ENCODE measurements at regions not wholly inside any gene's neighbourhood (a gene's known extent, or its start where the extent isn't known, plus 50 kb on each side); places are given as distances from the start of the nearest gene placed in this dataset.
A peak's percentile ranks its signal among the peaks of the same experiment; 100 is the strongest.

- no peak for DNase-seq
Observed at GRCh38 chr7:97471491-97471890, 260.4 kb upstream of the TAC1 start.

GRCh38 chr7:97479740-97480290, 252.1 kb upstream of the TAC1 start:
- no peak for DNase-seq

GRCh38 chr7:97480772-97481390, 251.0 kb upstream of the TAC1 start:
- DNase-seq: no peak

GRCh38 chr7:97495487-97495886, 236.4 kb upstream of the TAC1 start:
- no peak for DNase-seq

GRCh38 chr7:97499204-97499603, 232.7 kb upstream of the TAC1 start:
- peak in 1 of 2 experiments; percentile 47 for DNase-seq

GRCh38 chr7:97503367-97504094, 228.4 kb upstream of the TAC1 start:
- no peak for DNase-seq

- no peak for DNase-seq
Observed at GRCh38 chr7:97506728-97507127, 225.2 kb upstream of the TAC1 start.

- DNase-seq: no peak
Observed at GRCh38 chr7:97512441-97513207, 219.3 kb upstream of the TAC1 start.

- DNase-seq: no peak
Observed at GRCh38 chr7:97513326-97513725, 218.6 kb upstream of the TAC1 start.

- DNase-seq: no peak
Observed at GRCh38 chr7:97541188-97541587, 190.7 kb upstream of the TAC1 start.

GRCh38 chr7:97555857-97556421, 175.9 kb upstream of the TAC1 start:
- no peak for DNase-seq

GRCh38 chr7:97565665-97566064, 166.2 kb upstream of the TAC1 start:
- DNase-seq: no peak

- DNase-seq: no peak
Observed at GRCh38 chr7:97573065-97573464, 158.8 kb upstream of the TAC1 start.

- no peak for DNase-seq
Observed at GRCh38 chr7:97576043-97576442, 155.8 kb upstream of the TAC1 start.

- DNase-seq: no peak
Observed at GRCh38 chr7:97578225-97578624, 153.7 kb upstream of the TAC1 start.

GRCh38 chr7:97580205-97580604, 151.7 kb upstream of the TAC1 start:
- no peak for DNase-seq

GRCh38 chr7:97595439-97595838, 136.4 kb upstream of the TAC1 start:
- DNase-seq: no peak

GRCh38 chr7:97601931-97602457, 129.9 kb upstream of the TAC1 start:
- DNase-seq: no peak

GRCh38 chr7:97620495-97620894, 111.4 kb upstream of the TAC1 start:
- DNase-seq: no peak

GRCh38 chr7:97623333-97623732, 108.6 kb upstream of the TAC1 start:
- no peak for DNase-seq

GRCh38 chr7:97630116-97630515, 101.8 kb upstream of the TAC1 start:
- DNase-seq: no peak

GRCh38 chr7:97635622-97636021, 96.3 kb upstream of the TAC1 start:
- no peak for DNase-seq

GRCh38 chr7:97639036-97639435, 92.8 kb upstream of the TAC1 start:
- DNase-seq: no peak
